ENCODE measurements at regions not wholly inside any gene's neighbourhood (a gene's known extent, or its start where the extent isn't known, plus 50 kb on each side); places are given as distances from the start of the nearest gene placed in this dataset.
"Not testable (repeated sequence)": the region's sequence is repeated elsewhere in the genome, so short reads cannot be mapped to it uniquely, and the experiment has no call there.

GRCh38 chr11:44471603-44472002 lies 93.9 kb upstream of the CD82 start:
- no peak for TF ChIP-seq CTCF (conservative IDR thresholded peaks at IDR 0.05; ENCODE audit: low read depth, low read length)
- no peak overlapping the region for H3K4me3 ChIP-seq (ENCODE audit: low read depth, low read length)
- no peak for DNase-seq (ENCODE audit: low read depth)

GRCh38 chr11:44472916-44473315 lies 92.5 kb upstream of the CD82 start:
- DNase-seq (ENCODE audit: low read depth): no peak
- no peak for TF ChIP-seq CTCF (conservative IDR thresholded peaks at IDR 0.05; ENCODE audit: low read depth, low read length)
- H3K4me3 ChIP-seq (ENCODE audit: low read depth, low read length): no peak overlapping the region

GRCh38 chr11:44474702-44475101 lies 90.8 kb upstream of the CD82 start:
- DNase-seq (ENCODE audit: low read depth): no peak
- TF ChIP-seq CTCF (conservative IDR thresholded peaks at IDR 0.05; ENCODE audit: low read depth, low read length): no peak
- no peak overlapping the region for H3K4me3 ChIP-seq (ENCODE audit: low read depth, low read length)

- DNase-seq (ENCODE audit: low read depth): no peak
- no peak for TF ChIP-seq CTCF (conservative IDR thresholded peaks at IDR 0.05; ENCODE audit: low read depth, low read length)
- no peak overlapping the region for H3K4me3 ChIP-seq (ENCODE audit: low read depth, low read length)
Measured at GRCh38 chr11:44475114-44475686, 90.3 kb upstream of the CD82 start.

- not testable (repeated sequence) for H3K4me3 ChIP-seq (ENCODE audit: low read depth, low read length); DNase-seq (ENCODE audit: low read depth)
Measured at GRCh38 chr11:44482338-44482737, 83.1 kb upstream of the CD82 start.

- no peak for DNase-seq (ENCODE audit: low read depth)
- H3K4me3 ChIP-seq (ENCODE audit: low read depth, low read length): no peak overlapping the region
- peak; percentile 58 for TF ChIP-seq CTCF (conservative IDR thresholded peaks at IDR 0.05; ENCODE audit: low read depth, low read length)
Measured at GRCh38 chr11:44483919-44484610, 81.4 kb upstream of the CD82 start.

- H3K4me3 ChIP-seq (ENCODE audit: low read depth, low read length): no peak overlapping the region
- no peak for DNase-seq (ENCODE audit: low read depth)
- TF ChIP-seq CTCF (conservative IDR thresholded peaks at IDR 0.05; ENCODE audit: low read depth, low read length): no peak
Measured at GRCh38 chr11:44488165-44488965, 77.1 kb upstream of the CD82 start.

All from epithelial cell of proximal tubule (primary cell).